Parathyroid adenoma (tissue), 2 donors: ENCODE measurements at regions not wholly inside any gene's neighbourhood (a gene's known extent, or its start where the extent isn't known, plus 50 kb on each side); places are given as distances from the start of the nearest gene placed in this dataset.

Source experiments
- H2AFZ ChIP-seq: fragments of 300-600 bp; sonication (generic); one replicate; pipeline ENCODE4 v1.7.0; 2017; ENCODE audit warnings: antibody characterized with exemption, mild to moderate bottlenecking
- H3K27ac ChIP-seq: fragments of 300-600 bp; sonication (generic); one replicate; pipeline ENCODE4 v1.7.0; 2017
- H3K27me3 ChIP-seq: fragments of 300-600 bp; sonication (generic); one replicate; pipeline ENCODE4 v1.7.0; 2017; ENCODE audit warnings: low read length; ENCODE audit not compliant: control insufficient read depth, insufficient read depth
- H3K36me3 ChIP-seq: fragments of 300-600 bp; sonication (generic); one replicate; pipeline ENCODE4 v1.7.0; 2017; ENCODE audit warnings: low read length; ENCODE audit not compliant: control insufficient read depth, insufficient read depth
- H3K4me1 ChIP-seq: fragments of 300-600 bp; sonication (generic); one replicate; pipeline ENCODE4 v1.7.0; 2017; ENCODE audit warnings: control low read depth
- H3K4me2 ChIP-seq: fragments of 300-600 bp; sonication (generic); one replicate; pipeline ENCODE4 v1.7.0; 2017; ENCODE audit warnings: low read length
- H3K4me3 ChIP-seq: fragments of 300-600 bp; sonication (generic); one replicate; pipeline ENCODE4 v1.7.0; 2017; ENCODE audit warnings: low read depth, low read length
- H3K79me2 ChIP-seq: fragments of 300-600 bp; sonication (generic); one replicate; pipeline ENCODE4 v1.7.0; 2017; ENCODE audit warnings: control low read depth
- H3K9ac ChIP-seq: fragments of 300-600 bp; sonication (generic); one replicate; pipeline ENCODE4 v1.7.0; 2017; ENCODE audit warnings: mild to moderate bottlenecking
- H3K9me3 ChIP-seq: fragments of 300-600 bp; sonication (generic); one replicate; pipeline ENCODE4 v1.7.0; 2017; ENCODE audit warnings: low read length; ENCODE audit not compliant: control insufficient read depth
- CTCF ChIP-seq: fragments of 300-600 bp; sonication (generic); IDR thresholded peaks from one replicate; pipeline ENCODE4 v1.7.0; 2017; ENCODE audit warnings: antibody characterized with exemption, mild to moderate bottlenecking
- donor health status: primary hyperparathyroidism.

GRCh38 chr2:48873666-48874065 lies 118.1 kb upstream of the LHCGR start:
- H2AFZ ChIP-seq, result no peak overlapping the region
- H3K4me2 ChIP-seq, result no peak overlapping the region
- no peak overlapping the region for H3K9ac ChIP-seq
- no peak overlapping the region for H3K4me3 ChIP-seq
- H3K27ac ChIP-seq, result no peak overlapping the region
- no peaks in the 10 kb centered on the region for H3K9me3 ChIP-seq
- TF ChIP-seq CTCF, result no peak
- no peaks in the 10 kb centered on the region for H3K79me2 ChIP-seq
- H3K4me1 ChIP-seq, result no peaks in the 10 kb centered on the region
- H3K36me3 ChIP-seq, result no peaks in the 10 kb centered on the region
- H3K27me3 ChIP-seq, result no peaks in the 10 kb centered on the region

GRCh38 chr2:48870942-48871341 lies 115.4 kb upstream of the LHCGR start:
- Histone ChIP-seq H3K4me3 (no peak overlapping the region), H3K79me2 (no peaks in the 10 kb centered on the region), H3K9me3 (no peaks in the 10 kb centered on the region), H3K4me1 (no peaks in the 10 kb centered on the region), H3K27ac (no peak overlapping the region), H3K36me3 (no peaks in the 10 kb centered on the region), H3K4me2 (no peak overlapping the region), H3K9ac (no peak overlapping the region), H3K27me3 (no peaks in the 10 kb centered on the region), H2AFZ (no peak overlapping the region)
- no peak for TF ChIP-seq CTCF

GRCh38 chr2:48870503-48870902 lies 115.0 kb upstream of the LHCGR start:
- no peak overlapping the region for H3K4me2 ChIP-seq
- H3K4me3 ChIP-seq, result no peak overlapping the region
- H2AFZ ChIP-seq, result no peak overlapping the region
- no peak for TF ChIP-seq CTCF
- H3K36me3 ChIP-seq, result no peaks in the 10 kb centered on the region
- no peaks in the 10 kb centered on the region for H3K9me3 ChIP-seq
- no peaks in the 10 kb centered on the region for H3K4me1 ChIP-seq
- H3K9ac ChIP-seq, result no peak overlapping the region
- no peak overlapping the region for H3K27ac ChIP-seq
- no peaks in the 10 kb centered on the region for H3K27me3 ChIP-seq
- H3K79me2 ChIP-seq, result no peaks in the 10 kb centered on the region

GRCh38 chr2:48865704-48866103 lies 110.2 kb upstream of the LHCGR start:
- H3K9ac ChIP-seq, result no peak overlapping the region
- H3K27ac ChIP-seq, result no peak overlapping the region
- no peaks in the 10 kb centered on the region for H3K4me1 ChIP-seq
- H3K9me3 ChIP-seq, result no peaks in the 10 kb centered on the region
- H3K79me2 ChIP-seq, result no peaks in the 10 kb centered on the region
- H2AFZ ChIP-seq, result no peak overlapping the region
- no peaks in the 10 kb centered on the region for H3K27me3 ChIP-seq
- H3K36me3 ChIP-seq, result no peaks in the 10 kb centered on the region
- no peak for TF ChIP-seq CTCF
- H3K4me3 ChIP-seq, result no peak overlapping the region
- no peak overlapping the region for H3K4me2 ChIP-seq

GRCh38 chr2:48860380-48860779 lies 104.9 kb upstream of the LHCGR start:
- Histone ChIP-seq H2AFZ (no peak overlapping the region), H3K27ac (no peak overlapping the region), H3K4me3 (no peak overlapping the region), H3K9ac (no peak overlapping the region), H3K27me3 (no peaks in the 10 kb centered on the region), H3K4me1 (no peaks in the 10 kb centered on the region), H3K4me2 (no peak overlapping the region), H3K36me3 (no peaks in the 10 kb centered on the region), H3K79me2 (no peaks in the 10 kb centered on the region), H3K9me3 (no peaks in the 10 kb centered on the region)
- no peak for TF ChIP-seq CTCF
